Daoy (cell line): ENCODE measurements at regions not wholly inside any gene's neighbourhood (a gene's known extent, or its start where the extent isn't known, plus 50 kb on each side); places are given as distances from the start of the nearest gene placed in this dataset.
A peak's percentile ranks its signal among the peaks of the same experiment; 100 is the strongest.
"Not testable (repeated sequence)": the region's sequence is repeated elsewhere in the genome, so short reads cannot be mapped to it uniquely, and the experiment has no call there.

Source experiments
- DNase-seq: peaks from one replicate; pipeline ENCODE4 v3.0.0-alpha.2; 2015; ENCODE audit warnings: low read depth

DNA sequence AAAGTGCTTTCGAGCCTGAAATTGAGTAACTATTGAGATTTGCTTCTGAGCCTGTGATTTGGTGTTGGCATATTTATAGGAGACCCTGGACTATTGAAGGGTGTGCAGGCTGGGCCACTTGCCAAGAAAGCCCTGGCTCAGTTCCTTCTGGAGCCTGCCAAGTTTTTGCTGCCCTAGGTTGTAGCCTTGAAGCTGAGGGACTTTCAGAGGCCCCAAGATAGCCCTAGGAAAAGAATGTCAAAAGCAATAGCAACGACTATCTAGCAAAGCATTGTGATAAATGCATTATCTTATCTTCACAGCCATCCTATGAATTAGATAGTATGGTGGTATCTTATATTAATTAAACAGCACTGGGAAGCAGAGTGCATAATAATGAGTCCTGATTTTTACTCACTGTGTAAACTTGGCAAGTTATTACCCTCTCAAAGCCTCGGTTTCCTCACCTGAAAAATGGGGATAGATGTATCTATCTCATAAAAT lies 473.7 kb upstream of the PODXL start:
- DNase-seq = peak; percentile 54

DNA sequence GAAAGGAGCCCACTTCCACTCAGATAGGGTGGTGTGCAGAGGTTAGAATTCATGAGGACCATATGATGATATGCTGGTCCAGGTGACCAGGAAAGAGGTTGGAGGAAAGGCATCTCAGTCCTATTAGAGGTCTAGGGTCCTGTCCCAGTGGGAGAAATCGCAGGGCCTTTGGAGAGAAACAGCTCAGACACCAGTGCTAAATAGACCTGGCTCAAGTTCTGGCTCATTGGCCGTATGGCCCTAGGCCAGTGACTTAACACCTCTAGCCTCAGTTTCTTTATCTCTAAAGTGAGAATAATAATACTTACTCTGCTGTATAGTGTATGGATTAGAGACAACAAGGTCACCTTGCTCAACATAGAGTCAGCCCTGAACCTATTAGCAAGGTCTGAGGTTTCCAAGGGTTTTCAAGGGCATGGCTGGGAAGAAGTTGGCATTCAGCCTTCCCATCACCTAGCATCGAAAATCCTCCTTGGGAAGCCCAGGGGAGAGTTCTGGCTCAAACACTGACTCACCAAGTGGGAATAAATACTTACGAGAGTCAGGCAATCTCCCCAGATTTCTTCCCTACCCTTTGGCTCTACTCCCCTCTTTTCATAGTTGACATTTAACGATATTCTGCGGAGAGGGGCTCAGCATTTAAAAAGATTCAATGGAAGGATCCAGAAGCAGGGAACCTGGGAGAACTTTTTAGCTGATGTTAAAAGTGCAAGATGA lies 473.1 kb upstream of the PODXL start:
- DNase-seq = peak; percentile 51

DNA sequence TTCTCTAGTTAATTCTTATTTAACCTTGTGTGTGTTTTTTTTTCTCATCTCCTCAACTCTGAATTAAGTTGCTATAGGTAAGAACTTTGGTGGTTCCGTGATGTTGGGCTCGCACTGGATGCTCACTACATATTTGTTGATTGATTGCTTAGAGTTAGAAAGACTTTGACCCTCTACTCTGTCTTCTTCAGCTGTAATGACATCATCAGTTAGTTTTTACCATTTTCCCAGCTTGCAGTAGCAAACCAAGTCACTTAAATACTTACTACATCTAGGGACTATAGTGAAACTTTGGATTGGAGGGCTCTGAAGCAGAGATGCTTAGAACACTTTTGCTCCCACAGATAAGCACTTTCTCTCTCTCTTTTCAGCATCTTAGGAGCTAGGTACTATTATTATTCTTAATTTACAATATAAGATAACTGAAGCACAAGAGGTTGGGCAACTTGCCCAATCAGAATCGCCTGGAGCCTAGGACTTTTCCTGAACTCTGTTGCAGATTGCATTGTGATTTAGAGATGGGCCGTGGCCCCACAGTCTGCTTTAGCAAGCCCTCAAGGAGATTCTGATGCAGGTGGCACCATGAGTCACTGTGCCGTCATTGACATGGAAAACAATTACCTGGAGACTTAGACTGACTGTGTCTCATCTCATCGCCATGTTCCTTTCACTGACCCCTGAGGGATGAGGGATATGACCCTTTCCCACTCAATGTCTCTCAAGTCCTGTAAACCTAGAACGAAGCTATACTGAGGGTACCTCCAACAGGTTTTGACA lies 471.9 kb upstream of the PODXL start:
- peak; percentile 32 for DNase-seq

- no peak for DNase-seq
Observed at GRCh38 chr7:132024290-132024689, 467.9 kb upstream of the PODXL start.

GRCh38 chr7:132023466-132023865 lies 467.0 kb upstream of the PODXL start:
- no peak for DNase-seq

GRCh38 chr7:132022188-132022587 lies 465.8 kb upstream of the PODXL start:
- DNase-seq = no peak

DNA sequence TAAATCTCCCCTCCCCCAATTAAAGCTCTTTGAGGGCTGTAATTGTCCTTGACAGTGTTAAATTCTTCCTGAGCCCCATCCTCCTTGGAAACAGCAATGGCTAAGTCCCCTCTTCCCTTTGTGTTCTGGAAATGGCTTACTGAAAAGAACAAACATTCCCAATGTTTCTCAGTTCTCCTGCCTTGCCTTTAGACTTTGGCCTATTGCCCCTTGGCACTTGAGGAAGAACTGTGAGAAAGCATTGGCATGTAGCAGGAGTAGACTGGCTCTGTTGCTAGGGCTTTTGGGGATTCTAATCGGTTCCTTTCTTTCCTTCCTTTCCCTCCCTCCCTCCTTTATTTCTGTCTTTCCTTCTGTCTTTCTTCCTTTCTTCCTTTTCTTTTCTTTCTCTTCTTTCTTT lies 463.3 kb upstream of the PODXL start:
- no peak for DNase-seq

GRCh38 chr7:132009778-132010177 lies 453.4 kb upstream of the PODXL start:
- peak; percentile 79 for DNase-seq

GRCh38 chr7:132004529-132004928 lies 448.1 kb upstream of the PODXL start:
- DNase-seq = no peak

DNA sequence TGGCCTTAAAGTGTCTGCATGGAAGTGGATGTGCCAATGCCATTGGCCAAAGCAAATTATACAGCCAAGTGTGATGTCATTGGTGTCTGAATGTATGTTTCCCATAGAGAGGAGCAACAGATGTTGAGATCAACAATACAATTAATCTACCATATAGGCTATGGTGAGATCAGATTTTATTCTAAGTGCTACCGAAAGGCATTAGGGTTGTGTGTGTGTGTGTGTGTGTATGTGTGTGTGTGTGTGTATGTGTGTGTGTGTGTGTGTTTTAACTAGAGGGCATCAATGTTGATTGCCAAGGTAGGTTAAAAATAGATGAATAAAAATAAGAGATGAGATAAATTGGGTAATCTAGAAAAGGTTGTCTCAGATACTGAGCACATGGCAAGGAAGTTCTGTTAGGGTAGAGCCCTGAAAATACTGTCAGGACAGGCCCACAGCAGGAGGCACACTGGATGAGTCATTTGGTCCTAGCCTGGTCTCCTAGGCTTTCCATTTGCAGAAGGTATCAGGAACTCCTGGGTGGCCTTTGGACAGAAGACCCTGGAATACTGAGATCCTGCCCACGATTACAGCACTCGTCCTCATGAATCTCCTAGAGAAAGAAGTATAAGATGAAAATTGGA lies 446.0 kb upstream of the PODXL start:
- DNase-seq = peak; percentile 39

- DNase-seq = no peak
Observed at GRCh38 chr7:132001146-132001545, 444.7 kb upstream of the PODXL start.

GRCh38 chr7:131999193-131999592 lies 442.8 kb upstream of the PODXL start:
- no peak for DNase-seq

- DNase-seq = no peak
Observed at GRCh38 chr7:131995324-131995723, 438.9 kb upstream of the PODXL start.

DNA sequence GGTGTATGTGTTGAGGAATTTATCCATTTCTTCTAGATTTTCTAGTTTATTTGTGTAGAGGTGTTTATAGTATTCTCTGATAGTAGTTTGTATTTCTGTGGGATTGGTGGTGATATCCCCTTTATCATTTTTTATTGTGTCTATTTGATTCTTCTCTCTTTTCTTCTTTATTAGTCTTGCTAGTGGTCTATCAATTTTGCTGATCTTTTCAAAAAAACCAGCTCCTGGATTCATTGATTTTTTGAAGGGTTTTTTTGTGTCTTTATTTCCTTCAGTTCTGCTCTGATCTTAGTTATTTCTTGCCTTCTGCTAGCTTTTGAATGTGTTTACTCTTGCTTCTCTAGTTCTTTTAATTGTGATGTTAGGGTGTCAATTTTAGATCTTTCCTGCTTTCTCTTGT lies 424.6 kb upstream of the PODXL start:
- not testable (repeated sequence) for DNase-seq

DNA sequence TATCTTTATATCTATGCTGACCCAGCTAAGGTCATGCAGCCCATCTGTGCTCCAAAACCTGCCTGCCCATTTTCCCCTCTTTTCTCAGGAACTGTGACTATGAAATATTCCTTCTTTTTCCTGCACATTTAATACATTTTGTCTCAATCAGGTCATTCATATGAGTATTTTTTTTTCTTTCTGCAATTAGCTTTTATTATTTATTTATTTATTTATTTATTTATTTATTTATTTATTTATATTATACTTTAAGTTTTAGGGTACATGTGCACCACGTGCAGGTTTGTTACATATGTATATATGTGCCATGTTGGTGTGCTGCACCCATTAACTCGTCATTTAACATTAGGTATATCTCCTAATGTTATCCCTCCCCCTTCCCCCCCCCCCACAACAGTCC lies 421.7 kb upstream of the PODXL start:
- not testable (repeated sequence) for DNase-seq

- no peak for DNase-seq
Observed at GRCh38 chr7:131976411-131976810, 420.0 kb upstream of the PODXL start.

DNA sequence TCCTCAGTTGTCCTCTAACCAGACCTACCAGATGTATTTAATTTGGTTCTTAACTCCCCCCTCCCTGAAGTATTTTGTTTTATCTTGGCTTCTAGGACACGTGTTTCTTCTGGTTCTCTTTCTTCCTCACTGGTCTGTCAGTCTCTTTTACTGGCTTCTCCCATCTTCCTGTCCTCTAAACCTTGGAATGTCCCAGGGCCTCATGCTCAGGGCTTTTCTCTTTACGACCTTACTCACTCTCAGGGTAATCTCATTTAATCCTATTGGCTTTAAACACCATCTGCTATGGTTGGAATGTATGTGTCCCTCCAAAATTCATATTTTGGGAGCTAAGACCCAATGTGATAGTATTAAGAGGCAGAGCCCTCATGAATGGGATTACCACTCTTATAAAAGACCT lies 418.2 kb upstream of the PODXL start:
- DNase-seq = no peak

GRCh38 chr7:131972251-131972650 lies 415.8 kb upstream of the PODXL start:
- no peak for DNase-seq

- DNase-seq = no peak
Observed at GRCh38 chr7:131970602-131971001, 414.2 kb upstream of the PODXL start.

DNA sequence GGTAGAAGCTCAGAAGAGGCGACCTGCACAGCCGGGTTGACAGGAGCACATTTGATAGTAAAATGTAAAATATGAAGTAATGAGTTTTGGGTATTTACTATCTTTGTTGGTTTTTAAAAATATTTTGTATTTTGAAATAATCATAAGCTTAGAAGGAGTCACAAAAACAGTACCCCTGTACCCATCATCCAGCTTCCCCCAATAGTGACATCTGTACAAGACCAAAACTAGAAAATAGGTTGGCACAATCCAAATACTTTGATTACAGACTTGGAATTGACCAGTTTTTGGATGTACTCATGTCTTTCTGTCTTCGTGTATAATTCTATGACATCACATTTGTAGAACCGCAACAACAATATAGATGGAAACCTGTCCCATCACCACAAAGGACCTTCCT lies 413.1 kb upstream of the PODXL start:
- no peak for DNase-seq

DNA sequence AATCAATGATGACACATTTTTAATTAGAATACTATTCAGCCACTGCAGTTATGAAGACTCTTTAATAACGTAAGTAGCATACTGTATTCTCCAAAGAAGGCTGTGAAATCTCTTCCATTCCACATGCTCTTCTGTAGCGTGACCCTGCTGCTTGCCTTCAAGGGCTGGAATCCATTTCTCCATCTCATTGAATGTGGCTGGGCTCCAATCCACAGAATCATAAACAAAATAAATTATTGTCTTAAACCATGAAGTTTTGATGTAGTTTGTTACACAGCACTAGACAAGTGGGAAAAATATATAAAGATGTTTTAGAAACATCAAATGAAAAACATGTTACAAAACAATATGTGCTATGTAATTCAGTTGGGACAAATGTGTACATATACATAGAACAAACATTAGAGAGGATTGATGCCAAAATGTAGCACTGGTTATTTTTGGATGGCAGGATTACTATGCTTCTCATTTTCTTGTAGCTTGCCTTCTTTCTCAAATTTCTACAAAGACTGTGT lies 410.8 kb upstream of the PODXL start:
- DNase-seq = no peak

GRCh38 chr7:131964203-131964602 lies 407.8 kb upstream of the PODXL start:
- DNase-seq = no peak
